HUES64 (cell line): ENCODE measurements at regions not wholly inside any gene's neighbourhood (a gene's known extent, or its start where the extent isn't known, plus 50 kb on each side); places are given as distances from the start of the nearest gene placed in this dataset.
"Not testable (repeated sequence)": the region's sequence is repeated elsewhere in the genome, so short reads cannot be mapped to it uniquely, and the experiment has no call there.

Source experiments
- H3K27ac ChIP-seq: 2 replicates; pipeline ENCODE4 v1.7.0; 2013; ENCODE audit warnings: low read depth, low read length, inconsistent platforms
- H3K27me3 ChIP-seq: 2 replicates; pipeline ENCODE4 v1.6.1; 2013; ENCODE audit warnings: mild to moderate bottlenecking, low read length; ENCODE audit not compliant: insufficient read depth
- H3K36me3 ChIP-seq: 2 replicates; pipeline ENCODE4 v1.6.1; 2013; ENCODE audit warnings: mild to moderate bottlenecking, low read length; ENCODE audit not compliant: insufficient read depth
- H3K4me1 ChIP-seq: 2 replicates; pipeline ENCODE4 v1.6.1; 2013; ENCODE audit warnings: mild to moderate bottlenecking, low read length, moderate library complexity; ENCODE audit not compliant: insufficient read depth
- H3K4me3 ChIP-seq: 2 replicates; pipeline ENCODE4 v1.5.1; 2013; ENCODE audit warnings: mild to moderate bottlenecking, low read length, moderate library complexity
- H3K9ac ChIP-seq: 2 replicates; pipeline ENCODE4 v1.6.1; 2013; ENCODE audit warnings: mild to moderate bottlenecking, low read depth, low read length
- H3K9me3 ChIP-seq: 2 replicates; pipeline ENCODE4 v1.6.1; 2013; ENCODE audit warnings: low read depth, low read length; ENCODE audit not compliant: insufficient read depth
- WGBS: fragments of 150-250, 120-280 bp; methylation state at CpG from one replicate; pipeline ENCODE4 v1.1.7; 2013; ENCODE audit warnings: missing lambda C conversion rate; 5-methylcytosine and 5-hydroxymethylcytosine counted together

- H3K9me3 ChIP-seq = no peaks in the 10 kb centered on the region
- peaks cover 4% of the 10 kb centered on the region; the same call in 1 of the 2 replicates for H3K4me1 ChIP-seq
- H3K4me3 ChIP-seq = no peak overlapping the region
- H3K36me3 ChIP-seq = no peaks in the 10 kb centered on the region
- no peak overlapping the region for H3K9ac ChIP-seq
- H3K27ac ChIP-seq = no peak overlapping the region
- 95% methylated on average over 4 of the region's 4 CpGs for WGBS
- H3K27me3 ChIP-seq = no peaks in the 10 kb centered on the region
These were observed 76.7 kb upstream of the VKORC1L1 start for GRCh38 chr7:65796205-65796604.

- not testable (repeated sequence) for H3K4me1 ChIP-seq, H3K27me3 ChIP-seq, H3K36me3 ChIP-seq, H3K27ac ChIP-seq, H3K4me3 ChIP-seq, H3K9ac ChIP-seq, H3K9me3 ChIP-seq
- WGBS = 90% methylated on average over 9 of the region's 9 CpGs
These were observed 75.8 kb upstream of the VKORC1L1 start for GRCh38 chr7:65797086-65797485.

- H3K4me1 ChIP-seq, H3K27ac ChIP-seq, H3K36me3 ChIP-seq, H3K27me3 ChIP-seq, H3K4me3 ChIP-seq, H3K9me3 ChIP-seq, H3K9ac ChIP-seq: not testable (repeated sequence)
- 97% methylated on average over 5 of the region's 5 CpGs for WGBS
These were observed 75.3 kb upstream of the VKORC1L1 start for GRCh38 chr7:65797566-65797965.

GRCh38 chr7:65798111-65799075 lies 74.5 kb upstream of the VKORC1L1 start:
- no peak overlapping the region for H3K9ac ChIP-seq
- no peaks in the 10 kb centered on the region for H3K9me3 ChIP-seq
- H3K27me3 ChIP-seq = no peaks in the 10 kb centered on the region
- 97% methylated on average over 5 of the region's 5 CpGs for WGBS
- no peak overlapping the region for H3K27ac ChIP-seq
- no peaks in the 10 kb centered on the region for H3K36me3 ChIP-seq
- no peak overlapping the region for H3K4me3 ChIP-seq
- H3K4me1 ChIP-seq = peaks cover 4% of the 10 kb centered on the region; the same call in 1 of the 2 replicates

- not testable (repeated sequence) for H3K9ac ChIP-seq, H3K36me3 ChIP-seq, H3K27me3 ChIP-seq, H3K4me1 ChIP-seq, H3K9me3 ChIP-seq, H3K4me3 ChIP-seq, H3K27ac ChIP-seq
- WGBS = 83% methylated on average over 4 of the region's 4 CpGs
These were observed 72.7 kb upstream of the VKORC1L1 start for GRCh38 chr7:65800191-65800590.

GRCh38 chr7:65800890-65801341 lies 72.0 kb upstream of the VKORC1L1 start:
- Histone ChIP-seq H3K9me3 (no peaks in the 10 kb centered on the region), H3K36me3 (no peaks in the 10 kb centered on the region), H3K27ac (no peak overlapping the region), H3K4me3 (no peak overlapping the region), H3K4me1 (peaks cover 4% of the 10 kb centered on the region; the same call in 1 of the 2 replicates), H3K9ac (no peak overlapping the region), H3K27me3 (no peaks in the 10 kb centered on the region)
- WGBS = 91% methylated on average over 6 of the region's 6 CpGs

- no peaks in the 10 kb centered on the region for H3K27me3 ChIP-seq
- H3K9me3 ChIP-seq = no peaks in the 10 kb centered on the region
- H3K4me3 ChIP-seq = no peak overlapping the region
- no peak overlapping the region for H3K9ac ChIP-seq
- no peaks in the 10 kb centered on the region for H3K4me1 ChIP-seq
- H3K36me3 ChIP-seq = no peaks in the 10 kb centered on the region
- H3K27ac ChIP-seq = no peak overlapping the region
- 90% methylated on average over 4 of the region's 4 CpGs for WGBS
These were observed 68.0 kb upstream of the VKORC1L1 start for GRCh38 chr7:65804887-65805286.

- not testable (repeated sequence) for H3K36me3 ChIP-seq, H3K9me3 ChIP-seq, H3K9ac ChIP-seq, H3K4me1 ChIP-seq, H3K4me3 ChIP-seq, H3K27me3 ChIP-seq, H3K27ac ChIP-seq
- WGBS = 95% methylated on average over 4 of the region's 5 CpGs
These were observed 65.8 kb upstream of the VKORC1L1 start for GRCh38 chr7:65807067-65807466.

- WGBS = 85% methylated on average over 6 of the region's 6 CpGs
- Histone ChIP-seq H3K4me3 (no peak overlapping the region), H3K27me3 (no peaks in the 10 kb centered on the region), H3K9me3 (no peaks in the 10 kb centered on the region), H3K4me1 (no peaks in the 10 kb centered on the region), H3K36me3 (no peaks in the 10 kb centered on the region), H3K27ac (no peak overlapping the region), H3K9ac (no peak overlapping the region)
These were observed 63.5 kb upstream of the VKORC1L1 start for GRCh38 chr7:65809259-65809981.

- Histone ChIP-seq H3K36me3 (no peaks in the 10 kb centered on the region), H3K27ac (no peak overlapping the region), H3K4me1 (no peaks in the 10 kb centered on the region), H3K4me3 (no peak overlapping the region), H3K27me3 (no peaks in the 10 kb centered on the region), H3K9ac (no peak overlapping the region), H3K9me3 (no peaks in the 10 kb centered on the region)
- 88% methylated on average over 3 of the region's 3 CpGs for WGBS
These were observed 62.9 kb upstream of the VKORC1L1 start for GRCh38 chr7:65809982-65810288.

- WGBS = 94% methylated on average over 5 of the region's 5 CpGs
- Histone ChIP-seq H3K9ac (no peak overlapping the region), H3K4me1 (no peaks in the 10 kb centered on the region), H3K36me3 (no peaks in the 10 kb centered on the region), H3K27me3 (no peaks in the 10 kb centered on the region), H3K4me3 (no peak overlapping the region), H3K9me3 (no peaks in the 10 kb centered on the region), H3K27ac (no peak overlapping the region)
These were observed 60.6 kb upstream of the VKORC1L1 start for GRCh38 chr7:65812281-65812680.
